ENCODE measurements at regions not wholly inside any gene's neighbourhood (a gene's known extent, or its start where the extent isn't known, plus 50 kb on each side); places are given as distances from the start of the nearest gene placed in this dataset.
A peak's percentile ranks its signal among the peaks of the same experiment; 100 is the strongest.

DNA sequence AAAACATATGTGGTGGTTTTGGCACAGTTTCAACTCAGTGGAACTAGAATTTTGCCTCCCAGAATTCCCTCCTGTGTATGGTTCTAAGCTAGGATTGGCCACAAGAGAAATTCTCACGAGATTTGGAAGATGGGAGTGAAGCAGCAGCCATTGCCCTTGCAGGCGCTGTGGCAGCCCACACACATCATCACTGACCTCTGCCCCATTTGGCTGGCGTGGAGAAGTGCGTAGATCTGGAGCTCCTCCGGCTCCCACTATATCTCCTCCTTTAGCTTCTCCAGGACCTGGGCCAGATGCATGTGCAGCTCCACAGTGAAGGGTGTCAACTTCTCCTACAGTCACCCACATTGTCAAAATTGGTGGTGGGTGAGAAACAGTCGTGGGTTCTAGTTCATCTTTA, 199.6 kb downstream of the EFHB start:
- TF ChIP-seq, protein P1, sequence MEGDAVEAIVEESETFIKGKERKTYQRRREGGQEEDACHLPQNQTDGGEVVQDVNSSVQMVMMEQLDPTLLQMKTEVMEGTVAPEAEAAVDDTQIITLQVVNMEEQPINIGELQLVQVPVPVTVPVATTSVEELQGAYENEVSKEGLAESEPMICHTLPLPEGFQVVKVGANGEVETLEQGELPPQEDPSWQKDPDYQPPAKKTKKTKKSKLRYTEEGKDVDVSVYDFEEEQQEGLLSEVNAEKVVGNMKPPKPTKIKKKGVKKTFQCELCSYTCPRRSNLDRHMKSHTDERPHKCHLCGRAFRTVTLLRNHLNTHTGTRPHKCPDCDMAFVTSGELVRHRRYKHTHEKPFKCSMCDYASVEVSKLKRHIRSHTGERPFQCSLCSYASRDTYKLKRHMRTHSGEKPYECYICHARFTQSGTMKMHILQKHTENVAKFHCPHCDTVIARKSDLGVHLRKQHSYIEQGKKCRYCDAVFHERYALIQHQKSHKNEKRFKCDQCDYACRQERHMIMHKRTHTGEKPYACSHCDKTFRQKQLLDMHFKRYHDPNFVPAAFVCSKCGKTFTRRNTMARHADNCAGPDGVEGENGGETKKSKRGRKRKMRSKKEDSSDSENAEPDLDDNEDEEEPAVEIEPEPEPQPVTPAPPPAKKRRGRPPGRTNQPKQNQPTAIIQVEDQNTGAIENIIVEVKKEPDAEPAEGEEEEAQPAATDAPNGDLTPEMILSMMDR (IDR thresholded peaks at IDR 0.05): no peak
- ATAC-seq (ENCODE audit: low FRiP score): no peak
- DNase-seq (ENCODE audit: low spot score): no peak

DNA sequence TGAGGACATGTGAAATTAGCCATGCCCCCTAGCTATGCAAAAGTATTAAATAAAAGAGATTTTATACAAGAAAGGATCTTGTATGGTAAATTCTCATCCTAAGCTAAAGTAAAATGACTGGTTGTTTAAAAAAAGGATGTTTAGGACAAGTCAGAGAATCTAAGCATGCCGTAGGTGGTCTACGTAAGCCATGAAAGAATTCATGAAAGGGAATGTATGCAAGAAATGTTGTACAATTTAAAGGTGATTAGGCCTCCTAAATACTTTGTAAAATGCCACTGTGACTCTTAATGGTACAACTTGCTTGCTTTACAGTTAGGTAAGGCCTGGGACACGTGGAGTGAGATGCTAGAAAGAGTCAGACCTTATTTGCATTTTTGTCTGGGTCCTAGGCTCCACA, 209.0 kb downstream of the EFHB start:
- DNase-seq (ENCODE audit: low spot score) (no peak), ATAC-seq (ENCODE audit: low FRiP score) (no peak)
- TF ChIP-seq, protein P1 (IDR thresholded peaks at IDR 0.05): no peak

DNA sequence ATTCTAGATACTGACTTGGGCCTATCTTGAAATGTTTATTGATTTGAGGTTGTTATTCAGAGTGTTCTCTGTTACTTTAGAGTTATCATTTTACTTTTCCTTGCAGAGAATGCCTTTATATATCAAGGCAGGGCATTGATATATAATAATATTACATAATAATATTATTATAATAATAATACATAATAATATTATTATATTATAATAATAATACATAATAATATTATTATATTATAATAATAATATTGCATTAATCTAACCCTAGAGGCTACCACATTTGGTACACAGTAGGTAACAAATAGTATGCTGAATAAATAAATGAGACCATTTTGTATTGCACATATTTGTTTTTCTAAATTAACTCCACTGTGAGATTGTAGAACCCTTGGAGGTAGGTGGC, 216.3 kb downstream of the EFHB start:
- DNase-seq (ENCODE audit: low spot score): no peak
- no peak for ATAC-seq (ENCODE audit: low FRiP score)
- TF ChIP-seq, protein P1 (IDR thresholded peaks at IDR 0.05): no peak

DNA sequence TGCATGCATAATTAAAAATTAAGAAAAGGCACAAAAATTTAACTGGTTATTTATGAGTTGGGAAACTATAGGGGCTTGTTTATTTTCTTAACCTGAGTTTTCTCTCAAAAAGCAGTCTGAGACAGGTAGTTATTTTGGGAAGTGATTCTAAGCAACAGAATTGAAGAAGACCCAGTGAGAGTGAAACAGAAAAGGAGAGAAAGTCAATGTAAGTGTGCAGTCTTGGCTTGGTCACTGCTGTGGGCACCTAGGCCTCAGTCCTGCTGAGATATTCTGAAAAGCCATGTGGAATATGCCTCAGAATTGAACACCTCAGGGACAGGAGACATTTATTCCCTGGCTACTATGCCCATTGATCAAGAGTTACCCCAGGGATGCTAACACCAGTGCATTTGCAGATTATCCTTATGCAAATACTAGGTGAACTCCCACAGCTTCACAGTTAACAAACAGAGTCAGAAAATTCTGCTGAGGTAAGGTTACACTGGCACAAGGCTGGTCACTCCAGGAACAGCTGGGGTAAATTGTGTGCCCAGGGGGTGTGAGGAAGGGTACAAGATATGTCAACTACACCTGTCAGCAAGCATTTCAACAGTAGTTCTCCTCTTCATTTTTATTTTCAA, 222.7 kb downstream of the EFHB start:
- TF ChIP-seq, protein P1 (IDR thresholded peaks at IDR 0.05): no peak
- no peak for ATAC-seq (ENCODE audit: low FRiP score)

DNA sequence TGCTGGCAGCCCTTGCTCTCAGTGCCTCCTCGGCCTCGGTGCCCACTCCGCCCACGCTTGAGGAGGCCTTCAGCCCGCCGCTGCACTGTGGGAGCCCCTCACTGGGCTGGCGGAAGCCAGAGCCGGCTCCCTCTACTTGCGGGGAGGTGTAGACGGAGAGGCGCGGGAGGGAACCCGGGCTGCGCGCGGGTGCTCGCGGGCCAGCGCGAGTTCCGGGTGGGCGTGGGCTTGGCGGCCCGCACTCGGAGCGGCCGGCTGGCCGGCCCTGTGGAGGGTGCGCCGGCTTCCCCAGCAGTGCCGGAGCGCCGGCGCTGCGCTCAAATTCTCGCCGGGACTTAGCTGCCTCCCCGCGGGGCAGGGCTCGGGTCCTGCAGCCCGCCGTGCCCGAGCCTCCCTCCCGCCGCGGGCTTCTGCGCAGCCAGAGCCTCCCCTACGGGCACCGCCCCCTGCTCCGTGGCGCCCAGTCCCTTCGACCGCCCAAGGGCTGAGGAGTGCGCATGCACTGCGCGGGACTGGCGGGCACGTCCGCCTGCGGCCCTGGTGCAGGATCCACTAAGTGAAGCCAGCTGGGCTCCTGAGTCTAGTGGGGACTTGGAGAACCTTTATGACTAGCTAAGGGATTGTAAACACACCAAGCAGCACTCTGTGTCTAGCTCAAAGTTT, 231.5 kb downstream of the EFHB start:
- no peak for DNase-seq (ENCODE audit: low spot score)
- TF ChIP-seq, protein P1 (IDR thresholded peaks at IDR 0.05): no peak
- peak; percentile 19 for ATAC-seq (ENCODE audit: low FRiP score)

More for the DNA sequence above, 222.7 kb downstream of the EFHB start:
- no peak for DNase-seq (ENCODE audit: low spot score)

DNA sequence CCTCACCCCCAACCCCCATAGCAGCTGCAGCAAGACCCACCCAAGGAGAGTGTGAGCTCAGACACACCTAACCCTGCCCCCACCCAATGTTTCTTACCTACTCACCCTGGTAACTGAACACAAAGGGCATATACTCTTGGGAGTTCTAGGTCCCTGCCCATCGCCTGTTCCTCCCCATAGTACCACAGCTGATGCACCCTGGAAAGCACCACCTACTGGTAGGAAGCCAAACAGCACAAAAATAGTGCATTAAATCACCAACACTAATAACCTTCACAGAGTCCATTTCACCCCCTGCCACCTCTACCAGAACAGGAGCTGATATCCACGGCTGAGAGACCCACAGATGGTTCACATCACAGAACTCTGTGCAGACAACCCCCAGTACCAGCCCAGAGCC, 245.2 kb downstream of the EFHB start:
- ATAC-seq (ENCODE audit: low FRiP score) (no peak), DNase-seq (ENCODE audit: low spot score) (no peak)
- TF ChIP-seq, protein P1 (IDR thresholded peaks at IDR 0.05): no peak

DNA sequence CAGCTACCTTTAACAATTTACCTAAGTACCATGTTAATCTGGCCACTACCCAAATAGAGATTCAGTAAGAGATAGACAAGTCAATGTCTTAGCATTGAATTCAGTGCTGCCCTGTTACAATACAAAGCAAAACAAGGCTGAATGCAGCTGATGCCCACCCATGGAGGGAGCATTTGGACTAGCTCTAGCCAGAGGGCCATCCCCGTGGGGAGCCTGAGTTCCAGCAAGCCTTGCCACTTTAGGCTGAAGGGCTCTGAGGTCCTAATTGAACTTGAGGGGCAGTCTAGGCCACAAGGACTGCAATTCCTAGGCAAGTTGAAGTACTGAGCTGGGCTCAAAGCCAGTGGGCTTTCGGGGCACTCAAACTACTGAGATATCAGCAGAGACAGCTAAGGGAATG, 265.9 kb downstream of the EFHB start:
- ATAC-seq (ENCODE audit: low FRiP score): no peak
- no peak for DNase-seq (ENCODE audit: low spot score)
- TF ChIP-seq, protein P1 (IDR thresholded peaks at IDR 0.05): no peak

All from omental fat pad (tissue), 3 donors.